ENCODE measurements at regions not wholly inside any gene's neighbourhood (a gene's known extent, or its start where the extent isn't known, plus 50 kb on each side); places are given as distances from the start of the nearest gene placed in this dataset.

DNA sequence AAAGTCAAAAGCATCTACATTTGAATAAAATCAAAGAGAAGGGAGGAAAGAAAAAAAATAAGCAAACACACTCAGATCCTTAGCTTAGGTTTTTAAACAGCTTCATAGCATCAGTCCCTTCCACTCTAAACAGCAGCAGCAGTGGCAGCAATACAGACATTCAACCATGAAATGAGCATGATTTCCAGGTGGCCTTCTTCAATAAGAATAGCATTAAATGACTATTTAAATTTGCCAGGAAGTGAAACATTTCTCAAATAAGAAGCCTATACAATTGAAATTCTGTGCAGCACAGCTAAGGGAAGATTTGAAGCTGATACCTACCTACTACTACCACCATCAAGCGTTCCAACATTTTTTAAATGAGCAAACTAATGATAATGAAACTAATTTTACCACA lies 138.1 kb upstream of the REG3G start:
- DNase-seq (ENCODE audit: low read depth) = no peak
- in situ Hi-C loops (cut with HindIII; ENCODE audit: low sequenced_read_pairs) = no loop called here
- H3K4me3 ChIP-seq (ENCODE audit: low read depth, low read length) = no peak overlapping the region
- TF ChIP-seq, protein P1, sequence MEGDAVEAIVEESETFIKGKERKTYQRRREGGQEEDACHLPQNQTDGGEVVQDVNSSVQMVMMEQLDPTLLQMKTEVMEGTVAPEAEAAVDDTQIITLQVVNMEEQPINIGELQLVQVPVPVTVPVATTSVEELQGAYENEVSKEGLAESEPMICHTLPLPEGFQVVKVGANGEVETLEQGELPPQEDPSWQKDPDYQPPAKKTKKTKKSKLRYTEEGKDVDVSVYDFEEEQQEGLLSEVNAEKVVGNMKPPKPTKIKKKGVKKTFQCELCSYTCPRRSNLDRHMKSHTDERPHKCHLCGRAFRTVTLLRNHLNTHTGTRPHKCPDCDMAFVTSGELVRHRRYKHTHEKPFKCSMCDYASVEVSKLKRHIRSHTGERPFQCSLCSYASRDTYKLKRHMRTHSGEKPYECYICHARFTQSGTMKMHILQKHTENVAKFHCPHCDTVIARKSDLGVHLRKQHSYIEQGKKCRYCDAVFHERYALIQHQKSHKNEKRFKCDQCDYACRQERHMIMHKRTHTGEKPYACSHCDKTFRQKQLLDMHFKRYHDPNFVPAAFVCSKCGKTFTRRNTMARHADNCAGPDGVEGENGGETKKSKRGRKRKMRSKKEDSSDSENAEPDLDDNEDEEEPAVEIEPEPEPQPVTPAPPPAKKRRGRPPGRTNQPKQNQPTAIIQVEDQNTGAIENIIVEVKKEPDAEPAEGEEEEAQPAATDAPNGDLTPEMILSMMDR (IDR thresholded peaks at IDR 0.05; ENCODE audit: low read depth, low read length, missing control alignments) = no peak

DNA sequence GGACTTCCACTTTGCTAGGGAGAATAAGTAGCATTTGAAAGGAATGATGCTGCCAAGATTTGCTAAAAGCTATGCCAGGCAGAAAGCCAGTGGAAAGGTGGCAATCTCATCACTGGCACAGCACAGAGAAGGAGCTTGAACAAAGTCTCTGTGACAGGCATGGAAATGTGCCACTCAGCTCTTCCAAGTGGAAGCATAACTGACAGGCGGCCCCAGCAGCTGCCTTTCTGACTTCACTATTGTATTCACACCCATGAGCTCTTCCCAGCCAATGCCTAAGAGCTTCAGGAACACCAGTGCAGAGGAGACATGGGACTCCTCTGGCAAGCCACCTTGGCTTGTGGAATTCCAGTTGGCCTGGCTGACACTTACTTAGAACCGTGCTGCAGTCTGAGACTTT lies 134.6 kb upstream of the REG3G start:
- in situ Hi-C loops (cut with HindIII; ENCODE audit: low sequenced_read_pairs) = no loop called here
- H3K4me3 ChIP-seq (ENCODE audit: low read depth, low read length) = no peak overlapping the region
- no peak for DNase-seq (ENCODE audit: low read depth)
- TF ChIP-seq, protein P1 (IDR thresholded peaks at IDR 0.05; ENCODE audit: low read depth, low read length, missing control alignments) = no peak

DNA sequence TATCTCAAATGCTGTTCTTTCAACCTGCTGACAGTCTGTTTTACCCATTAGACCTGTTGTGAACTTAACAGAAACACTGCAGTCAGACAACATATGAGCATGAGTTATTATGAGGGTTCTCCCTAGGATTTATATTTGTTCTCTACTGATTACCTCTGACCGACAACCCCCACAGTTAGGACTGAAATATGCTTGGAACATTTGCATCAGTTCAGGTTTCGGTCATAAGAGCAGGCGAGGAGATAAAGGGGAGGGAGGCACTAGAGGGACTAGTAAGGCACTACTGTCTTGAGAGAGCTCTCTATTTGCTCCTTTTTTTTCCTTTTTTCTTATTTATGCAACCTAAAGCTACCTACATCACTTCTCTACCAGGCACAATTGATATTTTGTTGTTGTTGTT lies 133.2 kb upstream of the REG3G start:
- in situ Hi-C loops (cut with HindIII; ENCODE audit: low sequenced_read_pairs) = no loop called here
- TF ChIP-seq, protein P1 (IDR thresholded peaks at IDR 0.05; ENCODE audit: low read depth, low read length, missing control alignments) = no peak
- DNase-seq (ENCODE audit: low read depth) = no peak
- H3K4me3 ChIP-seq (ENCODE audit: low read depth, low read length) = no peak overlapping the region

DNA sequence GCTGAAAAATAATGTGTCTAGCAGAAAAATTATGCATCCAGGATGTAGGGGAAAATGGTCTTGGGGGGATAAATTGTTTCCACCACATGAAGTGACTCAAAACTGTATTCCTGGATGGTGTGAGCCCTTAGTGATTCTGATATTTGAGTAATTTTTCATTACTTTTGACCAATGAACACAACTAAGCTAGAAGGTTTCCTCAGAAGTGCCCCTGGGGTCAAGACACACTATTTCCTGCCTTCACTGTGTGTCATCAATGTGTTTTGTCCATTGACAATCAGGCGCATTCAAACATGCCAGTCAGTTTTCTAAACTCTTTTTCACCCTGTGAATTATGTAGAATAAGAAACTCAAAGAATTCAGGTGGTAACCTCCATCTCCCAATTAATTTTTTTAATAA lies 130.5 kb upstream of the REG3G start:
- no peak for DNase-seq (ENCODE audit: low read depth)
- no peak overlapping the region for H3K4me3 ChIP-seq (ENCODE audit: low read depth, low read length)
- in situ Hi-C loops (cut with HindIII; ENCODE audit: low sequenced_read_pairs) = no loop called here
- TF ChIP-seq, protein P1 (IDR thresholded peaks at IDR 0.05; ENCODE audit: low read depth, low read length, missing control alignments) = no peak

DNA sequence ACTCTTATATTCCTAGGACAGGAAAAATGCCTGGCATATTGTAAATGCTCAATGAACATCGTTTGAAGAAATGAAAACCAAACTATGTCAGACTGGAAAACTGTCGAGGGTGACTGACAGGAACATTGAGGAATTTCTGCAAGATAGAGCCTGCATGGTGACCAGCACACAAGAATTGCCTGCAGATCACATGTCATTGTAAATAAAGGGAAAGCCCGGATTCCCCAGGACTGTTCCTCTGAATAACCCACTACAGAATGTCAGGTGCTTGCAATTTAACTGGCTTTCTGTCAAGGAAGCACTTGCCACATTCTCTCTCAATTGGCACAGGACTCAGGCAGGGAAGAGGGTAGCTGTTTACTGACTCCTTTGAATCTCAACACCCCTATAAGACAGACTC lies 129.0 kb upstream of the REG3G start:
- TF ChIP-seq, protein P1 (IDR thresholded peaks at IDR 0.05; ENCODE audit: low read depth, low read length, missing control alignments) = no peak
- no peak for DNase-seq (ENCODE audit: low read depth)
- in situ Hi-C loops (cut with HindIII; ENCODE audit: low sequenced_read_pairs) = no loop called here
- H3K4me3 ChIP-seq (ENCODE audit: low read depth, low read length) = no peak overlapping the region

DNA sequence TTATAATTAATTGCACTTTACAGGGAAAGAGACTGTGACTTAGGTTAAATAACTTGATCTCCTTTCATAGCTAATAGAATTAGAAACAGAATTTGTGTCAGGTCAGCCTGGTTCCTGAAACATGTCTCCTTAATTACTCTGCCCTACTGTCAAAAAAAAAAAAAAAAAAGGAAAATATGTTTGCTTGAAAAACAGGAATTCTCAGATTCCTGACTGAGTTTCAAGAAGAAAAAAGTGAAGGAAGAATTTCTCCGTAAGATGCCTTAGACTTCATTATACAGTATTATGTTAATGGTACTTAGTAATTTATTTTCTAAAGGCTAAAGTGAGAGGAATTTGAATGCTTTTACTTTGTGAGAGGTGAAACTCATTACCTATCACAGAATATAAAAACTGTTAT lies 118.4 kb upstream of the REG3G start:
- DNase-seq (ENCODE audit: low read depth) = no peak
- in situ Hi-C loops (cut with HindIII; ENCODE audit: low sequenced_read_pairs) = no loop called here
- no peak overlapping the region for H3K4me3 ChIP-seq (ENCODE audit: low read depth, low read length)
- TF ChIP-seq, protein P1 (IDR thresholded peaks at IDR 0.05; ENCODE audit: low read depth, low read length, missing control alignments) = no peak

DNA sequence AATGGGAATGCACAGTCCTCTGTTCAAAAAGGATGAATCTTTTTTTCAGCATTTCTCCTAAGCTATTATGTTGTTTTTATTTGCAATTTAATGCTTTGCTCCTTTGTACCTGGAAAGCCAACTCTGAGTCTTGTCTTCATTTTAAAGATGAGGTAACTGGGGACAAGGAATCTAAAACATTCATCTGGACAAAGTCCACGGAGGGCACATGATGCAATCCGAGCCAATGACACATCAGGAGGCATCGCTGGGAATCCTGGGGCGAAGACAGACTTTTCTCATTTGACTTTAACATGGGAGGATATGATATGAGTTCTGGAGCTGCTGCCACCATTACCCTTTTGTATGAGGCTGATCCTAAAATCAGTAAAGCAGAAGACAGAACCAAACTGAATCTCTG lies 116.5 kb upstream of the REG3G start:
- DNase-seq (ENCODE audit: low read depth) = no peak
- in situ Hi-C loops (cut with HindIII; ENCODE audit: low sequenced_read_pairs) = no loop called here
- TF ChIP-seq, protein P1 (IDR thresholded peaks at IDR 0.05; ENCODE audit: low read depth, low read length, missing control alignments) = no peak
- H3K4me3 ChIP-seq (ENCODE audit: low read depth, low read length) = no peak overlapping the region
